CD1c-positive myeloid dendritic cell (primary cell): ENCODE measurements at regions not wholly inside any gene's neighbourhood (a gene's known extent, or its start where the extent isn't known, plus 50 kb on each side); places are given as distances from the start of the nearest gene placed in this dataset.
"Not testable (repeated sequence)": the region's sequence is repeated elsewhere in the genome, so short reads cannot be mapped to it uniquely, and the experiment has no call there.

Experiments used
- DNase-seq: peaks from one replicate; pipeline ENCODE4 v3.0.0-alpha.2; 2016; ENCODE audit errors: extremely low spot score

DNA sequence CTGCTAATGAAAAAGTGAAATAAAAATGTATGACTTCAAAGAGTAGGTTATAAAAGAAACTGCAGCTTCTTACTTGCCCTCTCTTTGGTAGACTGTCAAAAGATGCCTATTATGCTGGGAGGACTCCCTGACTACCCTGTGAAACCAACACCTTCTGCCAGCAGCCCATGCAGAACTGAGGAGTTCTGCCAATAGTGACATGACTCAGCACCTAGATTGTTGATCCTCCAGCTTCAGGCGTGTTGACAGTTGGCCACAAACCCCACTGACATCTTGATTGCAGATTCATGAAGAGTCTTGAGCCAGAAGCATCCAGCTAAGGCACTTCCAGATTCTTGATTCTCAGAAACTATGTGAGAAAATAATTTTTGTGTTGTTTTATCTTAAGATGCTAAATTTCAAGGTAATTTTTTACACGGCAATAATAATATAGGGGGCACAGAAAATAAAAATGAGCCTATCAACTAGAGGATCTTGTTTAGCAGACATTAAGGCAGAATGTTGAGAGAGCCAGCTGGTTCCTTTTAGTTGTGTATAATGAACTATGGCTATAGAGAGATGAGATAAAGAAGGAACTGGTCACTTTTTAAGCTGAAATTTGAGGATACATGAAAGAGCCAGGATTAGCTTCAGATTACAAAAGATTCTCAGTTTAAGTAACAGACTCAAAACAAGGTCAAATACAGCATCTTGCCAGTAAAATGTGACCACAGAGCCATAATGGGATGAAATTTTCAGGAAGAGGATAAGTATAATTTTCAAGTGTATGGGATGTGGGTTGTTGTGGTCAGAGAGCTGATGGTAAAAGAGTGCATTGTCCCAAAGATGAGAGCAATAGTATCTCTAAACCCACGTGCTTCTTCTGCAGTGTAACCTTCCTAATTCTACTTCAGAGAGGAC lies 588.7 kb upstream of the CBLB start:
- no peak for DNase-seq

DNA sequence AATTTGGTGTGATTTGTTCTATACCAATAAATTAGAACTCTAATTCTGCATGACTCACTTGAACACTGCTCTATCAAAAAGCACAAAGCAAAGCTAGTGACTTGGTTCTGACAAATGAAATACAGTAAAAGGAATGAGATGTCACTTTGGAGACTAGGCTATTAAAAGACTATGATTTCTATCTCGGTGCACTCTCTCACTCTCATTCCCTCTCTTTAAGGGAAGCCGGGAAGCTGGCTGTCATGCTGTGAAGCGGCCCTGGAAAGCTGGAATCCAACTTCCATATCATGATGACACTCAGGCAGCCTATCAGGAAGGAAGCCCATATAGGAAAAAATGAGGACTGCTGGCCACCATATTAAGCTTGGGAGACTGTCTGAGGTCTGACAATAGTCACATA lies 590.1 kb upstream of the CBLB start:
- no peak for DNase-seq

DNA sequence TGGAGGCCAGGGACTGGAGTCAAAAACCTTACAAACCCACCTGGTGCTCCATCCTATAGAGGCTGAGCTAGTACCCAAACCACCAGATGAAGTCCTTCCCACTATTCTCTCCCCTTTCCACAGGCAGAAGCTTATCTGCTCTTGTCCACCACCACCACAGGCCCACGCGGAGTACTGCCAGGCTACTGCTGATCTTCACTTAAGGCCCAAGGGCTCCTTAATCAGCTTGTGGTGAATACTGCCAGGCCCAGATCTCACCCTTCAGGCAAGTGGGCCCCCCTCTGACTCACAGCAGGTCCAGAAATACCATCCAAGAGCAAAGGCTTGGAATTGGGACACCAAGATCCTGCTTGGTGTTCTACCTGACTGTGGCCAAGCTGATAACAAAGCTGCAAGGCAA lies 598.1 kb upstream of the CBLB start:
- no peak for DNase-seq

DNA sequence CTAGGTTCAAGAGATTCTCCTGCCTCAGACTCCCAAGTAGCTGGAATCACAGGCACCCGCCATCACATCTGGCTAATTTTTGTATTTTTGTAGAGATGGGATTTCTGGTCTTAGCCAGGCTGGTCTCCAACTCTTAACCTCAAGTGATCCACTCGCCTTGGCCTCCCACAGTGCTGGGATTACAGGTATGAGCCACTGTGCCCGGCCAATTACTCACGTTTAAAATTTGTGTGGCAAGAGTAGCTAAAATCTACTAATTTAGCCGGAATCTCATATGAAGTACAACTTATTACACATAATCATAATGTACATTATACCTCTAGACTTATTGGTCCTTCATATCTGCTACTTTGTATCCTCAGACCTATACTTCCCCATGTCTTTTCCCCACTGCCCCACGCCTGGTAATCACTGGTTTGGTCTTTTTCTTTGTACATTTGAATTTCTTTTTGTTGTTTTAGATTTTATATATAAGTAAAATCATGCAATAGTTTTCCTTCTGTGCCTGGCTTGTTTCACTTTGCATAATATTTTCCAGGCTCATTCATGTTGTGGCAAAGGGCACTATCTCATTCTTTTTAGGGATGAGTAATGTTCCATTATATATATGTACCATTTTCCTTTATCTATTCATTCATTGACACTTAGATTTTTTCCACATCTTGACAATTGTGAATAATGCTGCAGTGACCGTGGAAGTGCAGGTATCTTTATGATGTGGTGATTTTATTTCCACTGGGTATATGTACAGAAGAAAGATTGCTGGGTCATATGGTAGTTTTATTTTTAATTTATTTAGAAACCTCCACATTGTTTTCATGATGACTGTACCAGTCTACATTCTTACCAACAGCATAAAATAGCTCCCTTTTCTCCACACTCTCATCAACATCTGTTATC lies 605.0 kb upstream of the CBLB start:
- DNase-seq = no peak

DNA sequence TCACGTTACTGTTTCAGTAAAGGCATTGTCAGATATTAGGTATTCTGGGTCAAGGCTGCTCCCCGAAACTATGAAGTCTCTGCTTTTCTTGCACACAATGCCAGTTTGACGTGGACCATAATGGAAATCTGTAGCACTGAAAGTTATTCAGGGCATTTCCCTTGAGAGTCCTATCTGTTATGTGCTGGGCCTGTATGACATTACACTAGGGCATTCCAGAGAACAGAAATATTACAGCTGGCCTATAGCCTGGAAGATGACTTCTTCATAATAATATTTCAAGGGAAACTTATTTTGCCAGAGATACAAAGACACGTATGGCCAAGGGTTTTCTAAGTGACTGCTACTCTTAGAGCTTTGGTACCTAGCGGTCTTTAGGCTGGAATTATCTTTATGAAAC lies 613.6 kb upstream of the CBLB start:
- DNase-seq = no peak

DNA sequence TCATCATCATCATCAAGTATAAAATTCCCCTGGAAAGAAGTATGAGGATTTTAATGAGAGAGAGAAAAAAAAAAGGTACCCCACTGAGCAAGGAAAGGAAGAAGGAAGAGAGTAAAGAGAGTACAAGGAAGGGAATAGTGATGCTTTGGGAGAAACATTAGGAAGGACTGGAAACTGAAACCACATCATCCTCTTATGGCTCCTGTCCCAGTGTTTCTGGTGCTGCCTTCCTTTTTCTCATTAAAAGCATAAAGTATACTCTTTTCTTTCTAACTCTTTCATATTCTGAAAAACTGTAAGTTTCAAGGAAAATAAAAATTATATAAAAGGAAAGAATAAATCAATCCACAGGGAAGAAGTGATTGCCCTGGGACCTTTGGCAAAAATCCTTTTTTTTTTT lies 616.4 kb upstream of the CBLB start:
- DNase-seq = no peak

DNA sequence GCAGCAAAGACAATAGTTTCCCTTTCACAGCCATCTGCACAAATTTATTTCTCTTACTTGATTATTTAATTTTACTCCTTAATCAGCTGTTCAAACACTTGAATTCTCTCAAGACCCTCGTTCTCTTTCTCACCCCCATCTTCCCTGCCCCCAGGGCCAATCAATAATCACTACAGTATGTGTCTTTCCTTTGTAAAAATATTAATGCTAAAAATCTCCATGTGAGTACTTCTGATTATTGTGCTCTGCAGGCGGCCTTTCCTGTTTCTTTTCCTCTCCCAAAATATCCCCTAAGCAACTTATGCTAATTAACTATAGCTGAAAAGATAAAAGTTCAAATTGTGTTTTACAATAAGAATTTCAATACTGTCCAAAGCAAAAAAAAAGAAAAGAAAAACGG lies 617.0 kb upstream of the CBLB start:
- no peak for DNase-seq

DNA sequence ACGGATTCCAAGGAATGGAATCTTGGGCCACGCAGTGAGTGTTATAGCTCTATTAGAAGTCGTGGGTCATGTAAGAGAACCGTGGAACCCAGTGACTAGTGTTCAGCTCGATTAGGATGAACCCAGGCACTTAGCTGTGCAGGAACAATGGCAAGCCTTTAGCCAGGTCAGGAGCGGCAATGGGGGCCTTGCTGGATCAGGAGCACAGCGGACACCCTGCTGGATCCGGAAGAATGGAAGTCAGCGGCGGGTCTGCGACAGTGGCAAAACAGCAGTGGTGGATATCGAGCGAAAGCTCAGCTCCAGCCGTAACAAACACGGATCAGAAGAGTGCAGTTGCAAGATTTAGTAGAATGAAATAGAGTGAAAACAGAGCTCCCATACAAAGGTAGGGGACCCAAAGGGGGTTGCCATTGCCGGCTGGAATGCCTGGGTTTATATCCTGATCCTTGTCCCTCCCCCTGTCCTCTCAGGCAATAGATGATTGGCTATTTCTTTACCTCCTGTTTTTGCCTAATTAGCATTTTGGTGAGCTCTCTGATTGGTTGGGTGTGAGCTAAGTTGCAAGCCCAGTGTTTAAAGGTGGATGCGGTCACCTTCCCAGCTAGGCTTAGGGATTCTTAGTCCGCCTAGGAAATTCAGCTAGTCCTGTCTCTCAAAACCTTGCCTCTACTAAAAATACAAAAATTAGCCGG lies 618.3 kb upstream of the CBLB start:
- not testable (repeated sequence) for DNase-seq

DNA sequence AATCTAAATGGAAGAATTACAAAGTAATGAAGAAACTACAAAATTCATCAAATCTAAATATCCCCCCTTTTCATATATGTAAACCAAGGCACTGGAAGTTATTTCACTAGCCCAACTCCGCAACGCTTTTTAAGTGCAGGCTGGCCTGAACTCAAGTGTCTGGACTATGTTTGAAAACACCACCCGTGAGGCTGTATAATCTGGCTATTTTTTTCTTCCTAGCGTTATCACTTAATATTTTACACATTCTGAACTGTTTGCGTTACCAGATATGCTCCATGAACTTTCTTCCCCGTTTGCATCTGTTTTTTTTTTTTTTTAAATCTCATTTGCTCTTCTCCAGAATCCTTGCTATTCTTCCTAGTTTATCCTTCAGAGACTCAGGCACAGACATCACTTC lies 619.5 kb upstream of the CBLB start:
- no peak for DNase-seq

DNA sequence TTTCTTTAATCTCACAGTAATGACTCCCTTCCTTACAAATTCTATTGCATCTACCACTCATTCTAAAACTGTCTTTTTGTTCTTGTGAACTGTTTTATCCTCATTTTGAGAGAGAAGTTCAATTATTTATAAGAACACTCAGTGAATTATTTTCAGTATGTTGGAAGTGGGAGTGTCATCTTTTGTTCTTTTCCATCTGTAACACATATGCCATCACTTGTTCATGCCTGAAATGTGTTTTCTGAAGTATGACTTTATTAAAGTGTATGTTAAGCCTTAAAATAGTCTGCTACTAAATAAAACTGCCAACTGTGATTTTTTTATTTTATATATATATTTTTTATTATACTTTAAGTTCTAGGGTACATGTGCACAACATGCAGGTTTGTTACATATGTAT lies 623.0 kb upstream of the CBLB start:
- DNase-seq = no peak

DNA sequence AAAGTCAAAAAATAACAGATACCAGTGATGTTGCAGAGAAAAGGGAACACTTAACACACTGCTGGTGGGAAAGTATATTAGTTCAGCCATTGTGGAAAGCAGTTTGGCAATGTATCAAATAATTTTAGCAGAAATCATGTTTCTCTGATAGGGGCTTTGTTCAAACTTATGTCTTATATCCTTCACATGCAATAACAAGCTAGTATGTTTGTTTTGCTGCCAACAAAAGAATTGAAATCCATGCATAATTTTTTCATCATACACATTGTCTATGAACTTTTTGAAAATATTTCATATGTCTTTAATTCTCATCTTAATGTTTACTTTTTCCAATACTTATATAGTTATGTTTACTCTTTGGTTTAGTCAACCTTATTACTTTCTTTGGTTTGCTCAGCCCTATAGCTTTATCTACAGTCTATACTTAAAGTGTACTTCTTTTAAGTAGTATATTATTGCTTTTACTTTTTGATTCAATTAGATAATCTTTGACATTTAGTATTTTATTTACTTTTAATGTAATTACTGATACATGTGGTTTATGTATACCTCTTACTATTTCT lies 639.6 kb upstream of the CBLB start:
- DNase-seq = no peak

DNA sequence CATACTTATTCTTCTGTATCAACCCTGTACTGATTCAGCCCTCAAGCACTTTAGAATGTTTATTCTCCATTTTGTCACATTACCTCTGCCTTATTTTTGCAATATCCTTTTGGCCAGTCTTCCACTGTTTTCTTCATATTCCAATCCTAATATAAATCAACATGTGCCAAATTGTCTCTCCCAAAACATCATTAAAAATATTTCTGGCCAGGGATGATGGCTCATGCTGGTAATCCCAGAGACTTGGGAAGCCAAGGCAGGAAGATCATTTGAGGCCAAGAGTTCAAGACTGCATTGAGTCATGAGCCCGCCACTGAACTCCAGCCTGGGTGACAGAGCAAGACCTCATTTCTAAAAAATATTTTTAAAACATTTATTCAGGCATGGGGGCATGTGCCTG lies 641.4 kb upstream of the CBLB start:
- DNase-seq = no peak

DNA sequence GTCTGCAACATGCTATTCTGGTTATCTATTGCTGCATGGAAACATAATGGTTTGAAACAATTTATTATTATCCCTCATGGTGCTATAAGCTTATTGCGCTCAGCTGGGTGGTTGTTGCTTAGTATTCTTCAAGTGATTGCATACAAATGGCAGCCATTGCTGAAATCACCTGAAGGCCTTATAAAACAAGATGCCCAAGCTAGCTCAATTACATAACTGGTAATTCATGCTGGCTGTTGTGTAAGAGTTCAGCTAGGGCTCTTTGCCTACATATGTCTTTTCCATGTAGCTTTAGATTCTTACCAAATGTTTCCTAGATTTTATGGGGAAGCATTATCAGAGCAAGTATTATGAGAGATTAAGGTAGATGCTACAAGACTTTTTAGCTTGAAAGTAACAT lies 644.0 kb upstream of the CBLB start:
- DNase-seq = no peak

DNA sequence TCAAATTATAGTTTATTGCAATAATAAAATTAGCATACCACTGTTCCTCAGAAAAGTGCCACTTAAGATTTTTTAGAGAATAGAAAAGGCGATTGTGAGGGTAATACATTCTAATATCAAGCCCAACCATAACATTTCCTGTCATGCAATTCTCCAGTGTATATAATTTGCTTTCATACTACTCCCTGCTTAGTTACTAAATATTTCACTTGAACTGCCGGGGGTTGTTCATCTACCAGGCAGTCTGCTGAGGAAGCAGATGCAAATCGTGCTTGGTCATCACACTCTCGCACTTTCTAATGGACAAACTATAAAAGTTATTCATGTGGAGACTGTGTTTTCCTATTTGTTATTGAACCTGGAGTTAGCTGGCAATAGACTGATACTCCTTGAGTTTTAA lies 645.6 kb upstream of the CBLB start:
- DNase-seq = no peak

DNA sequence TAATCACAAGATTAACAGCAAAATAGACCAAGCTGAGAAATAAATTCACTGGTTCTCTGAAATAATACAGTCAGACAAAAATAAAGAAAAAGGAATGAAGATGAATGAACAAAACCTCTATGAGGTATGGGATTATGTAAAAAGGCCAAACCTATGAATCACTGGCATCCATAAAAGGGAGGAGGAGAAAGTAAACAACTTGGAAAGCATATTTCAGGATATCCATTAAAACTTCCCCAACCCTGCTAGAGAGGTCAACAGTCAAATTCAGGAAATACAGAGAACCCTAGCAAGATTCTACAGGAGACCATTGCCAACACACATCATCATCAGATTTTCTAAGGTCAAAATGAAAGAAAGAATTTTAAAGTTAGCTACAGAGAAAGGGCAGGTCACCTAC lies 649.7 kb upstream of the CBLB start:
- DNase-seq = no peak

DNA sequence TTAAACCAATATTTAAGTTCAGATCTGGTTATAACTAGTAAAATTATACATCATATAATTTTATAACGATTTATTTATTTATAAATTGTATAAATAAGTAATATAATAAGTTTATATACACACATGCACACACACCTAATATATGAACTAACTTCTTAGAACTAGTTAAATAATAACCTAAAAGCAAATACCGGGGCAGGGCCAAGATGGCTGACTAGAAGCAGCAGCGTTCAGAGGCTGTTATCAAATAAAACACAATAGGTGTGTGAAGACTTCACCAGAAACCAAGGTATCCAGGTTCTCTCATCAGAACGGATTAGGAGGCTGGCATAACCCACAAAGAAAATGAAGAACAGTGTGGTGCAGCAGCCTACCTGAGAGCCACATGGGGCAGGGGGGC lies 653.6 kb upstream of the CBLB start:
- no peak for DNase-seq

DNA sequence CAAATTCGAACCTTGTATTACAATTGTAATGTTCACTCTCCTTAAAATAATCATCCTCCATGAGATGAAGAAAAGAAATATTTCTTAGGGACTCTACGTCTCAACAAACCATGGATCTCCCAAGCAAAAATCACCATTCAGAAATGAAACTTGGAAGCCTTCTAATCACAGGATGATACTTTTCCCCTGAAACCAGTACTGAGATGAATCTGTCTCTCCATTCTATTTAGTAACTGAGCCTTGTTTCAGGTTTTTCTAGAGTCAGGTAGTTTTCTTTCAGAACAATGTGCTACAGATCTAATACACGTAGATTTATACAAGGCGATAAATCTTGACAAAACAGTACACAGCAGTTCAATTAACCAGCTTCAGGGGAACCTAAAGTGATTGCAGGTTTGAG lies 660.1 kb upstream of the CBLB start:
- no peak for DNase-seq

DNA sequence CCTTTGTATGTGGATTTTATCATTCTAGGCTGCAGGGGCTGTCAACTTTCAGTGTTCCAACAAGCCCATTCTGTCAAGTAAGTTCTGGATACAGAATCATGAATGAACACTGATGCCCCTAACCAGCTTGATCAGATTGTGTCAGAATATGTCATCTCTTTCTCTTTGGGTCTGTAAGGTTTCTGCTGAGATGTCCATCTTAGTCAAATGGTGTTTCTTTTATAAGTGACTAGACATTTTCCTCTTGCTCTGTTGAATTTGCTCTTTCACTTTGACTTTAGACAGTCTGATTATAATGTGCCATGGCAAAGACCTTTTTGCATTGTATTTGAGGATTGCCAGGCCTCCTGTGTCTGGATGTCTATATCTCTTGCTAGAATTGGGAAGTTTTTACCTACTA lies 660.9 kb upstream of the CBLB start:
- DNase-seq = no peak

DNA sequence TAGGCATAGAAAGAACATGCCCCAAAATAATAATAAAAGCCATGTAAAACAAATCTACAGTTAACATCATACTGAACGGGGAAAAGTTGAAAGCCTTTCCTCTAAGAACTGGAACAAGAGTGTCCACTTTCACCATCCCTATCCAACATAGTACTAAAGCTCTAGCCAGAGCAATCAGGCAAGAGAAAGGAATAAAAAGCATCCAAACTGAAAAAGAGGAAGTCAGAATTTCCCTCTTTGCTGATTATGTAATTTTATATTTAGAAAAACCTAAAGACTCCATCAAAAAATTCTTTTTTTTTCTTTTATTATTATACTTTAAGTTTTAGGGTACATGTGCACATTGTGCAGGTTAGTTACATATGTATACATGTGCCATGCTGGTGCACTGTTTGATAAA lies 661.6 kb upstream of the CBLB start:
- no peak for DNase-seq

DNA sequence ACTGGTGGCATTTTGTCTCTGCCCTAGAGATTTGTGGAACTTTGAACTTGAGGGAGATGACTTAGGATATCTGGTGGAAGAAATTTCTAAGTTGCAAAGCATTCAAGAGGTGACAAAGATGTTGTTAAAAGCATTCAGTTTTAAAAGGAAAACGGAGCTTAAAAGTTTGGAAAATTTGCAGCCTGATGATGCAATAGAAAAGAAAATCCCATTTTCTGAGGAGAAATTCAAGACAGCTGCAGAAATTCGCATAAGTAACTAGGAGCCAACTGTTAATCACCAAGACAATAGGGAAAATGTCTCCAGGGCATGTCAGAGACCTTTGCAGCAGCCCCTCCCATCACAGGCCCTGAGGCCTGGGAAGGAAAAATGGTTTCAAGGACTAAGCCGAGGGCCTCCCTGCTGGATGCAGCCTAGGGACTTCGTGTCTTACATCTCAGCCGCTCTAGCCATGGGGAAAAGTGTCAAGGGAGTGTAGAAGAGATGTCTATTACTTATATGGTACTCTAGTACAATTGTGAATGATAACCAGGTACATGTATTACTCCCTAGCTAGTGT lies 663.0 kb upstream of the CBLB start:
- not testable (repeated sequence) for DNase-seq

DNA sequence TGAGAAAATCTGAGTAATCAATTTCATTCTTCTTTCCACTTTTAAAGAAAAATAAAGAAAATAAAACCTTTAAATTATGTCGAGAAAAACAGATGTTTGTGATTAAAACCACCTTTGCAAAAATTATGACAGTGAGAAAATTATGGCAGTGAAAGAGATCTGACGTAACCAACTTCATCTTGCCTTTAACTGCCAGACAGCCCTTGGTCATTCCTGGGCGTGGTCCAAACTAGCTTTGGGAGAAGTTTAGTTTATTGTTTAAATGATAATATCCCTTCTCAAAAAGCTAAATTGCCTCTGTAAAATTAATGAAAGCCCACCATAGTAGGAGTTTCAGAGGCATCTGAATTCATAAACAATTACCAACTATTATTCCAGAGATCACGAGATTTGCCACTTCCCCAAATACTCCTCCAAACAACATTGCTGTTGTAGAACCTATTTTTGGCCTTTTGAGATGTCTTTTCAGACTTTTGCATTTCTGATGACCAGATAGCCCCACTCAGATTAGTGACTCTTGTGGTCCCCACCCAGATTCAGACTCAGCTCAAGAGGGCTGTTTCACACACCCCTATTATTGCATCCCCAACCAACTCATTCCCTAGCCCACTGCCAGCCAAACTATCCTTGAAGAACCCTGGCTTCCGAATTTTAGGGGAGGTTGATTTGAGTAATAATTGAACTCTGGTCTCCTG lies 664.4 kb upstream of the CBLB start:
- DNase-seq = no peak
